H9 (cell line): ENCODE measurements at regions not wholly inside any gene's neighbourhood (a gene's known extent, or its start where the extent isn't known, plus 50 kb on each side); places are given as distances from the start of the nearest gene placed in this dataset.

Experiments
- DNase-seq: peaks from one replicate; pipeline ENCODE4 v3.0.0-alpha.2; 2017
- H2AFZ ChIP-seq: one replicate; pipeline ENCODE4 v1.6.1; 2013; ENCODE audit warnings: mild to moderate bottlenecking, low read length, control low read depth, moderate library complexity
- H2AK5ac ChIP-seq: 2 replicates; pipeline ENCODE4 v1.6.1; 2013; ENCODE audit warnings: low read length, control low read depth, mixed read lengths; ENCODE audit not compliant: insufficient read length
- H2BK120ac ChIP-seq: one replicate; pipeline ENCODE4 v1.6.1; 2013; ENCODE audit warnings: low read depth, mild to moderate bottlenecking, low read length, control low read depth, inconsistent platforms; ENCODE audit not compliant: poor library complexity, severe bottlenecking
- H2BK12ac ChIP-seq: 2 replicates; pipeline ENCODE4 v1.6.1; 2013; ENCODE audit warnings: low read length, control low read depth, mixed read lengths, low read depth; ENCODE audit not compliant: insufficient read length
- H2BK15ac ChIP-seq: 2 replicates; pipeline ENCODE4 v1.6.1; 2013; ENCODE audit warnings: low read depth, low read length, control low read depth
- H2BK20ac ChIP-seq: one replicate; pipeline ENCODE4 v1.6.1; 2013; ENCODE audit warnings: low read depth, mild to moderate bottlenecking, low read length, control low read depth, inconsistent platforms; ENCODE audit not compliant: poor library complexity, severe bottlenecking
- H2BK5ac ChIP-seq: 2 replicates; pipeline ENCODE4 v1.6.1; 2013; ENCODE audit warnings: low read length, control low read depth, mixed read lengths; ENCODE audit not compliant: insufficient read length
- H3K14ac ChIP-seq: 2 replicates; pipeline ENCODE4 v1.6.1; 2013; ENCODE audit warnings: low read length, control low read depth; ENCODE audit not compliant: insufficient read depth
- H3K18ac ChIP-seq: 2 replicates; pipeline ENCODE4 v1.6.1; 2013; ENCODE audit warnings: low read depth, mild to moderate bottlenecking, mixed read lengths, low read length, control low read depth; ENCODE audit not compliant: insufficient read length
- H3K23ac ChIP-seq: 2 replicates; pipeline ENCODE4 v1.6.1; 2013; ENCODE audit warnings: low read length, control low read depth, mixed read lengths, low read depth; ENCODE audit not compliant: insufficient read length
- H3K23me2 ChIP-seq: 2 replicates; pipeline ENCODE4 v1.6.1; 2013; ENCODE audit warnings: low read depth, mild to moderate bottlenecking, mixed read lengths, low read length, control low read depth; ENCODE audit not compliant: insufficient read length, poor library complexity, severe bottlenecking
- H3K27ac ChIP-seq: 2 replicates; pipeline ENCODE4 v1.5.1; 2013; ENCODE audit warnings: low read length, control low read depth, mixed read lengths, low read depth; ENCODE audit not compliant: insufficient read length
- H3K27me3 ChIP-seq: 2 replicates; pipeline ENCODE4 v1.6.1; 2013; ENCODE audit warnings: low read length, control low read depth, inconsistent platforms; ENCODE audit not compliant: insufficient read depth
- H3K4ac ChIP-seq: 2 replicates; pipeline ENCODE4 v1.6.1; 2013; ENCODE audit warnings: low read depth, mild to moderate bottlenecking, control low read depth, inconsistent platforms, low read length, moderate library complexity
- H3K4me1 ChIP-seq: 2 replicates; pipeline ENCODE4 v1.6.1; 2013; ENCODE audit warnings: low read length, control low read depth, inconsistent platforms; ENCODE audit not compliant: insufficient read depth
- H3K4me2 ChIP-seq: 2 replicates; pipeline ENCODE4 v1.6.1; 2013; ENCODE audit warnings: low read length, control low read depth, mixed read lengths; ENCODE audit not compliant: insufficient read length, insufficient read depth
- H3K56ac ChIP-seq: 2 replicates; pipeline ENCODE4 v1.6.1; 2013; ENCODE audit warnings: low read depth, mild to moderate bottlenecking, mixed read lengths, low read length, control low read depth; ENCODE audit not compliant: insufficient read length
- H3K79me1 ChIP-seq: 2 replicates; pipeline ENCODE4 v1.6.1; 2013; ENCODE audit warnings: low read depth, mild to moderate bottlenecking, moderate library complexity, low read length, control low read depth, inconsistent platforms; ENCODE audit not compliant: insufficient read depth, poor library complexity, severe bottlenecking
- H3K79me2 ChIP-seq: 2 replicates; pipeline ENCODE4 v1.6.1; 2013; ENCODE audit warnings: low read length, control low read depth, inconsistent platforms; ENCODE audit not compliant: insufficient read depth
- H3K9ac ChIP-seq: 2 replicates; pipeline ENCODE4 v1.6.1; 2013; ENCODE audit warnings: low read length, control low read depth, mixed read lengths; ENCODE audit not compliant: insufficient read length; ENCODE audit errors: extremely low read depth
- H3K9me3 ChIP-seq: one replicate; pipeline ENCODE4 v1.6.1; 2013; ENCODE audit warnings: low read depth, low read length, inconsistent platforms; ENCODE audit not compliant: control insufficient read depth
- H3T11ph ChIP-seq: one replicate; pipeline ENCODE4 v1.6.1; 2013; ENCODE audit warnings: mild to moderate bottlenecking, low read length, control low read depth, inconsistent platforms
- H4K20me1 ChIP-seq: one replicate; pipeline ENCODE4 v1.6.1; 2013; ENCODE audit not compliant: control insufficient read depth, insufficient read length, insufficient read depth
- H4K5ac ChIP-seq: 2 replicates; pipeline ENCODE4 v1.6.1; 2013; ENCODE audit warnings: low read depth, mild to moderate bottlenecking, mixed read lengths, low read length, control low read depth; ENCODE audit not compliant: insufficient read length
- H4K8ac ChIP-seq: replicated peaks from 2 replicates; pipeline ENCODE4 v1.6.1; 2013; ENCODE audit warnings: low read length, control low read depth, mixed read lengths, low read depth; ENCODE audit not compliant: insufficient read length
- H4K91ac ChIP-seq: 2 replicates; pipeline ENCODE4 v1.6.1; 2013; ENCODE audit warnings: low read depth, mild to moderate bottlenecking, moderate library complexity, mixed read lengths, low read length, control low read depth; ENCODE audit not compliant: insufficient read length
- H3K27ac Mint-ChIP-seq, 3 experiments: 2 replicates in 2 of 3; 3 replicates in 1 of 3; pipeline ENCODE4 v1.8.0; 2020 to 2021; ENCODE audit warnings: mixed read lengths in 3 of 3, mild to moderate bottlenecking in 1 of 3, moderate library complexity in 1 of 3
- H3K27me3 Mint-ChIP-seq: 2 replicates; pipeline ENCODE4 v1.8.0; 2021; ENCODE audit warnings: low read depth, mild to moderate bottlenecking, moderate library complexity, mixed read lengths
- H3K36me3 Mint-ChIP-seq, 3 experiments: 2 replicates in 2 of 3; 3 replicates in 1 of 3; pipeline ENCODE4 v1.8.0; 2020 to 2021; ENCODE audit warnings: low read depth in 3 of 3, mixed read lengths in 3 of 3; ENCODE audit not compliant: insufficient read depth in 1 of 3
- H3K4me1 Mint-ChIP-seq, 2 experiments: 2 replicates each; pipeline ENCODE4 v1.8.0; 2020; ENCODE audit warnings: mixed read lengths in 2 of 2
- H3K4me3 Mint-ChIP-seq, 2 experiments: 2 replicates in 1 of 2; 3 replicates in 1 of 2; pipeline ENCODE4 v1.8.0; 2020 to 2021; ENCODE audit warnings: mild to moderate bottlenecking in 2 of 2, mixed read lengths in 2 of 2, moderate library complexity in 1 of 2
- H3K9me3 Mint-ChIP-seq, 2 experiments: 2 replicates in 1 of 2; 3 replicates in 1 of 2; pipeline ENCODE4 v1.8.0; 2020; ENCODE audit warnings: mild to moderate bottlenecking in 2 of 2, mixed read lengths in 2 of 2, moderate library complexity in 1 of 2
- CTCF ChIP-seq: fragments of 200-600 bp; sonication (generic); conservative IDR thresholded peaks from 3 replicates; pipeline ENCODE4 v1.8.0; 2021; ENCODE audit warnings: antibody characterized with exemption, mild to moderate bottlenecking
- WGBS: extraction: QIAGEN DNeasy Blood & Tissue Kit; methylation state at CpG from one replicate; pipeline ENCODE4 v1.1.7; 2013; ENCODE audit warnings: missing lambda C conversion rate, low lambda C conversion rate, mixed read lengths; ENCODE audit not compliant: insufficient read length; ENCODE audit errors: extremely low coverage; 5-methylcytosine and 5-hydroxymethylcytosine counted together

- Mint-ChIP-seq H3K27ac (no peak overlapping the region; a peak in 1 of 7 replicates), H3K27me3 (no peaks in the 10 kb centered on the region), H3K4me1 (peaks cover 9 to 10% of the 10 kb centered on the region in 2 experiments), H3K36me3 (peaks cover 13 to 29% (median 14%) of the 10 kb centered on the region in 3 experiments), H3K4me3 (no peak overlapping the region), H3K9me3 (peaks cover 26 to 33% of the 10 kb centered on the region in 2 experiments)
- H3K4ac ChIP-seq = no peak overlapping the region
- no CpG with 5 or more reads among the region's 3 CpGs for WGBS
- H3K79me1 ChIP-seq = no peaks in the 10 kb centered on the region
- H3K14ac ChIP-seq = no peak overlapping the region
- H3K23ac ChIP-seq = no peak overlapping the region
- H4K20me1 ChIP-seq = no peaks in the 10 kb centered on the region
- DNase-seq = peak; percentile 38
- H3K9ac ChIP-seq = no peak overlapping the region
- no peaks in the 10 kb centered on the region for H3K27me3 ChIP-seq
- no peak overlapping the region for H2BK15ac ChIP-seq
- H4K8ac ChIP-seq = no peak overlapping the region
- H2AK5ac ChIP-seq = no peak overlapping the region
- H3T11ph ChIP-seq = no peak overlapping the region
- H4K5ac ChIP-seq = no peak overlapping the region
- no peak overlapping the region for H3K56ac ChIP-seq
- H3K18ac ChIP-seq = no peak overlapping the region
- H3K9me3 ChIP-seq = no peaks in the 10 kb centered on the region
- no peaks in the 10 kb centered on the region for H3K4me1 ChIP-seq
- H2BK12ac ChIP-seq = no peak overlapping the region
- no peak overlapping the region for H2BK120ac ChIP-seq
- no peak overlapping the region for H3K4me2 ChIP-seq
- TF ChIP-seq CTCF = no peak
- H3K27ac ChIP-seq = no peak overlapping the region
- no peak overlapping the region for H4K91ac ChIP-seq
- H2AFZ ChIP-seq = no peak overlapping the region
- H3K79me2 ChIP-seq = no peaks in the 10 kb centered on the region
- H3K23me2 ChIP-seq = no peaks in the 10 kb centered on the region
- H2BK5ac ChIP-seq = no peak overlapping the region
- no peak overlapping the region for H2BK20ac ChIP-seq
Measured at GRCh38 chr3:30282154-30282696, 324.2 kb upstream of the TGFBR2 start.
